Testis (tissue), 2 donors: ENCODE measurements at regions not wholly inside any gene's neighbourhood (a gene's known extent, or its start where the extent isn't known, plus 50 kb on each side); places are given as distances from the start of the nearest gene placed in this dataset.

Source experiments
- DNase-seq: peaks from one replicate; pipeline ENCODE4 v3.0.0-alpha.2; 2019
- H3K27ac ChIP-seq, 2 donors: fragments of 200-600 bp; sonication (generic); one replicate each; pipeline ENCODE4 v1.5.1; 2019
- H3K27me3 ChIP-seq: fragments of 200-600 bp; sonication (generic); one replicate; pipeline ENCODE4 v1.5.1; 2019
- H3K36me3 ChIP-seq: fragments of 200-600 bp; sonication (generic); one replicate; pipeline ENCODE4 v1.5.1; 2017; ENCODE audit warnings: low read depth; ENCODE audit errors: missing control alignments
- H3K4me1 ChIP-seq: fragments of 200-600 bp; sonication (generic); one replicate; pipeline ENCODE4 v1.5.1; 2019
- H3K4me3 ChIP-seq, 2 donors: fragments of 200-600 bp; sonication (generic); one replicate each; pipeline ENCODE4 v1.5.1; 2017 to 2019
- H3K9me3 ChIP-seq: fragments of 200-600 bp; sonication (generic); one replicate; pipeline ENCODE4 v1.5.1; 2017
- CTCF ChIP-seq, 3 experiments: fragments of 450-650 bp in 2 of 3; fragments of 200-600 bp in 1 of 3; sonication (generic) in 1 of 3; IDR thresholded peaks; one replicate each; pipeline ENCODE4 v1.5.1; 2016 to 2019; ENCODE audit warnings: antibody characterized with exemption in 3 of 3, mild to moderate bottlenecking in 2 of 3, moderate library complexity in 1 of 3
- POLR2A ChIP-seq: fragments of 450-650 bp; IDR thresholded peaks from one replicate; pipeline ENCODE4 v1.6.1; 2017; ENCODE audit warnings: antibody characterized with exemption, mild to moderate bottlenecking, moderate library complexity
- WGBS, 2 donors: methylation state at CpG; one replicate each; pipeline ENCODE4 v1.1.5; 2018; 5-methylcytosine and 5-hydroxymethylcytosine counted together
- intact Hi-C: fragments of 100-400 bp; cut with DNase I; formaldehyde crosslinking; loops from one replicate; pipeline ENCODE4 v1.15.1; 2023; ENCODE audit warnings: low total_unique reads

GRCh38 chr16:47886631-47887415, 269.0 kb downstream of the ABCC12 start:
- TF ChIP-seq CTCF (IDR thresholded peaks at IDR 0.05): no peak
- TF ChIP-seq POLR2A: no peak
- no peak overlapping the region for H3K4me3 ChIP-seq
- H3K36me3 ChIP-seq: no peaks in the 10 kb centered on the region
- 46 to 56% methylated on average over 11 of the region's 11 CpGs for WGBS, 2 donors
- H3K4me1 ChIP-seq: peaks cover 3% of the 10 kb centered on the region
- H3K9me3 ChIP-seq: no peaks in the 10 kb centered on the region
- no peaks in the 10 kb centered on the region for H3K27me3 ChIP-seq
- no peak overlapping the region for H3K27ac ChIP-seq
- intact Hi-C loops: no loop called here
- DNase-seq: no peak

- DNase-seq: no peak
- no peaks in the 10 kb centered on the region for H3K36me3 ChIP-seq
- H3K4me1 ChIP-seq: peaks cover 3% of the 10 kb centered on the region
- 51 to 57% methylated on average over 7 of the region's 7 CpGs for WGBS, 2 donors
- TF ChIP-seq POLR2A (no peak), CTCF (IDR thresholded peaks at IDR 0.05) (no peak)
- no peak overlapping the region for H3K4me3 ChIP-seq
- intact Hi-C loops: no loop called here
- no peaks in the 10 kb centered on the region for H3K9me3 ChIP-seq
- no peak overlapping the region for H3K27ac ChIP-seq
- no peaks in the 10 kb centered on the region for H3K27me3 ChIP-seq
These were observed 269.7 kb downstream of the ABCC12 start for GRCh38 chr16:47886139-47886538.

GRCh38 chr16:47885489-47885888, 270.3 kb downstream of the ABCC12 start:
- H3K27ac ChIP-seq: no peak overlapping the region
- no peak overlapping the region for H3K4me3 ChIP-seq
- no peak for TF ChIP-seq CTCF (IDR thresholded peaks at IDR 0.05)
- TF ChIP-seq POLR2A: no peak
- peaks cover 3% of the 10 kb centered on the region for H3K4me1 ChIP-seq
- intact Hi-C loops: no loop called here
- DNase-seq: no peak
- WGBS, 2 donors: 82 to 83% methylated on average over 1 of the region's 1 CpG
- no peaks in the 10 kb centered on the region for H3K9me3 ChIP-seq
- H3K36me3 ChIP-seq: no peaks in the 10 kb centered on the region
- no peaks in the 10 kb centered on the region for H3K27me3 ChIP-seq

GRCh38 chr16:47884116-47884725, 271.6 kb downstream of the ABCC12 start:
- intact Hi-C loops: no loop called here
- DNase-seq: no peak
- WGBS, 2 donors: 28 to 48% methylated on average over 2 of the region's 2 CpGs
- Histone ChIP-seq H3K9me3 (no peaks in the 10 kb centered on the region), H3K27me3 (no peaks in the 10 kb centered on the region), H3K36me3 (no peaks in the 10 kb centered on the region), H3K4me3 (no peak overlapping the region), H3K27ac (no peak overlapping the region), H3K4me1 (no peaks in the 10 kb centered on the region)
- TF ChIP-seq POLR2A (no peak), CTCF (IDR thresholded peaks at IDR 0.05) (no peak)
